H54 (cell line): ENCODE measurements at regions not wholly inside any gene's neighbourhood (a gene's known extent, or its start where the extent isn't known, plus 50 kb on each side); places are given as distances from the start of the nearest gene placed in this dataset.
"Not testable (repeated sequence)": the region's sequence is repeated elsewhere in the genome, so short reads cannot be mapped to it uniquely, and the experiment has no call there.

ENCODE experiments used
- DNase-seq: peaks from one replicate; pipeline ENCODE4 v3.0.0; 2011; ENCODE audit warnings: low spot score, mixed read lengths; ENCODE audit not compliant: insufficient read length
- FAIRE-seq: peaks from 3 replicates; lab custom pipeline; 2011; peaks lifted over from hg19 to GRCh38; lab: Jason Lieb, UNC
- POLR2A ChIP-seq: IDR thresholded peaks from 2 replicates; pipeline ENCODE4 v1.6.1; 2011; ENCODE audit warnings: low read depth, mild to moderate bottlenecking, low read length

DNA sequence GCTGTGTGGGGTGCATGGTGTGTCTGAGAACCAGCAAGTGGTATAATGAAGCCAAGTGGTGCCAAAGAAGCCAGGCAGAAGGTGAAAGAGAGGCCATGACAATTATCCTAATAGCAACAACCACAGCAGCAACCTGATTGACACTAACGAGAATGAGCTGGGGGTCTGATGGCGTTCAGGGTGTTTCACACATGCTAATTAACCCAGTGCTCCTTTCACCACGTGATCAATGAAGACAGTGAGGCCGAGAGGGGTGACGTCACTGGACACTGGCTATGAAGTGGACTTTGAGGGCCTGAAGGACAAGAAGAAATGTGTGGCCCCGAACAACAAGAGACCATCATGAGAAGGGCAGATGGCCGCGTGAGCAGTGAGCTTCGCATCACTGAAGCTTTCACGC, 364.4 kb upstream of the ID2 start:
- FAIRE-seq, result no peak
- no peak for TF ChIP-seq POLR2A
- no peak for DNase-seq

DNA sequence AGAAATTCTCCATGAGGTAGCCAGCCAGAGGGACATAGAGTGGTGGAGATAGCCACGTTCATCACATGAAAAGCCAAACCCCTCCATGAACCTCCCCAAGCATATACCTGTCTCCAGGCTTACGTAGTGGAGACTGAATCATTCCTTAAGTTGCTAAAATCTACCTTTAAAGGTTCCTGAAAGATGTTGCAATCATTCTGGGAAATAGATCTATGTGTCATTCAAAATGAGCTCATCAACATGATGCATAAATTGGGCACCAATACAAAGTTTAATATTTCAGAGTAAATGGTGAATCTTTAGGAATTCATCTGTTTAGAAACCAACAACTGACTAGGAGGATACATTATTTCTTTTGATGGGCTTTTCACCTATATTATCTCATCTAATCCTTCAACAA, 362.6 kb upstream of the ID2 start:
- DNase-seq, result no peak
- no peak for FAIRE-seq
- no peak for TF ChIP-seq POLR2A

DNA sequence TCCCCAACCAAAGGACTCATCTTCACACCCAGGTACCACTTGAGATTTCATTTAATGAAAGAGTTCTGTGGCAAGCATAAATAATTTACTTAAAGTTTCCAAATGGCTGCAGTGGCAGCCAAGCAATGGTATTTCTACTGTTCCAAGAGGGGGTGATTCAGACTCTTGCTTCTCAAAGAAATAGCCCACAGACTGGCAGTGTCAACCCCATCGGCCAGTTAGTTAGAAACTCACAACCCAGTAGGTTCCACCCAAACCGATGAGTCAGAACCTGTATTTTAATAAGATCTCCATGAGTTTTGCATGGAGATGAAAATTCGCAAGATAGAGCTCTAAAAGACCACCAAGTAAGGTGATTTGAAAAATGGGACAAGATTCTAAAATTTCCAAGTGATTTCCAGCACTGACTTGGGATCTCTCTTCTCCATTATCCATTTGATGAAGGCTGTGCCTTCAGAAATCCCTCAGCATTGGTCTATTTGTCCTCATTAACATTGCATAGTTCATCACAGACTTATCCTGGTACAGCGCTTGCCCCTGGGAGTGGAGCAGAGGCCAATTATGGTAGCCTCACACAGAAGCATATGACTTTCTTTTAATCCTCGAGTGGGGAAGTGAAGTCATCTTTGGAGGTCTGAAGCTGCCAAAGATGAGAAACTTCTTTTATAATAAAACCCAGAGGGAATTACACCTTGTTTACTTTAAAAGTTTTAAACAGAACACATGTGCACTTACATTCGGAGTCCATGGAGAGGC, 361.4 kb upstream of the ID2 start:
- no peak for TF ChIP-seq POLR2A
- FAIRE-seq (no peak), DNase-seq (no peak)

DNA sequence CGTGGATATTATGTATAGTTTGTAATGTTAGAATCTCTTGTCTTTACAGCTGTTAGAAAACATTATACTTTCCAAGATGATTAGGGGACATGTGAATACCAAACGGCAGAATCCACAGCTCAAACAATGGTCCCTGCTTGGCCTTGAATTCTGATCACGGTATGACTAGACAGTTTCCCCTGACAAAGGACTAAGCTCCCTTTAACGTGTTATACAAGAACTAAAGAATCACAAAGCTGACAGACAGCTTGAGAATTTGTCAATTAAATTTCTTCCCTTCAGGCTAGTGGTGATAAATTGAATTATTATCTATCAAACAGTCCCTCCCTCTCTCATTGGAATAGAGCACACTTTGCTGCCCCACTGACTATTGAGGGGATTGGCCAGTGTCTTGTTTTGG, 359.2 kb upstream of the ID2 start:
- no peak for TF ChIP-seq POLR2A

DNA sequence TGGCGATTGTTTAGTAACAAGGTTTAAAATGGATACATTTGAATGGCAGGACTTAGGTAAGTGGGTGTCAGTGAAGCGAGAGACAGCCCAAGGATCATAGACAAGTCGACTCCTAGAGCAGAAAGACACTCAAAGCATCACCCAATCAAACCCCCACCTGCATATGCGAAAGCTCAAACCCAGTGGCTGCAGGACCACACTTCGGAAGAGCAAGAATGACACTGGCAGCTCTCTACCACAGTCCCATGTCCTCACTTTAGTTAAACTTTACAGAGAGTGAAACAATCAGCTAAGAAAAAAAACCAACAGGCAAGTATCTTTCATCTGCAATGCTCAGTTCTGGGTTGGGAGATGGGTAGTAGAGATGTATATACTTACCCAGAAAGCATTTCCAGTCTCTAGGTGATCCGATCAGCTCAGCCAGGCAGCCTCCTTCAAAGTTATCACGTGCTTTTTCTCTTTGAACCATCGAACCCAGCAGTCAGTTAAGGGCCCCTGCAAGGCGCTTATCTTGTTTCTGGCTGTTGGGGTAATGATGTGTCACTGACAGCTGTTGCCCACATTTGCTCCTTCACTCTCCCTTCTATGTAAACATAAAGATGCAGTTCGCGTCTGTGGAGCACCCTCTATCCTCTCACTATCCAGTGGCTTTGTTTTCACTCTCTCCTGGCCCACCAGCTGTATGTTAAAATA, 357.5 kb upstream of the ID2 start:
- FAIRE-seq (no peak), DNase-seq (no peak)

More for the DNA sequence above, 359.2 kb upstream of the ID2 start:
- DNase-seq (no peak), FAIRE-seq (no peak)

DNA sequence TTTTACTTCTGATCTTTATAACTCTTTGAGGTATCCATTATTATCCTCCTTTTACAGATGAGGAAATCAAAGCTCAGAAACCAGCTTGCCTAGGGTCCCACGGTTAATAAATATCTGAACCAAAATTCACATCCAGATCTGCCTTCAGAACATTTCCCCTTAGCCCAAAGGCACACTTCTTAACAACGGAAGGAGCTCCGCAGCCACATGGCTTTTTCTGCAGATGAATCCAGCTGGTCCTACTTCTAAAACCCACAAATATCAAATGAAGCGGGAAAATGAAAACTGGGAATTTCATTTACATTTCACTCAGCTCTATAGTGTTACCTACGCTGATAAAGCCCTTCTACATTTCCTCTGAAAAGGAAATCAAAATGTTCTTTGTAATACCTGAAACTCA, 357.0 kb upstream of the ID2 start:
- no peak for DNase-seq
- no peak for FAIRE-seq
- no peak for TF ChIP-seq POLR2A

More for the DNA sequence above, 357.5 kb upstream of the ID2 start:
- TF ChIP-seq POLR2A, result no peak

DNA sequence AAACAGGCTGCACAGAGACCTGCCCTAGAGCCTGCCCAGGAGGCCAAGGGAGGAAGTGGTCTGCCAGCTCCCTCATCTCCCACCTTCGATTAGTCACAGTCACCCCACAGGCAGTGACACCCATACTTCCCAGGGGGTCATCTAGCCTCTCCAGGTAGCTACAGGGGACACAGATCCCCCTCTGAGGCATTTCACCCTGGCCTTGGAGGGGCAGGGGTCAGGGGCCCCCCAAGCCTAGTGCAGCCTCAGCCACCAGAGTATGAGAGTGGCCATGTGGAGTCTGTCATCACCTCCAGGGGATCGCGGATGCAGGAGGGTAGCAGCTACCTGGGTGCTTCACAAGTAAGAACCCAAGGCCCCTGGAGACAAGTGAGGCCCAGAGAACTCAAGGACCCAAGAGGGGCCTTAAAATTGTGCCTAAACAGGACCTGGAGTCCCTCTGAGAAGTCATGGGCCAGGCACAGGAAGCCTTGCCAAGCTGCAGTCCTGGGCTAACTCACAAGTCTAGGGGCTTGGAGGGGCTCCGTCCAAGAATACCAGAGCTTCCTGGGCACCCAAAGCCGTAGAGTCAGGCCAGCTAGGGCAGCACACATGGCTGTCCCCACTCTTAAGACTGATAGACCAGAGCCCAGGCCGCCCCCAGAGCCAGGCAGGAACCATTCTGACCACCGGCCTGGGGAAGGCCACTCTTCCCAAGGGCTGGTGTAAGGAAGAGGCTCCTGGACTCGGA, 354.3 kb upstream of the ID2 start:
- FAIRE-seq, result no peak
- no peak for DNase-seq
- TF ChIP-seq POLR2A, result no peak

DNA sequence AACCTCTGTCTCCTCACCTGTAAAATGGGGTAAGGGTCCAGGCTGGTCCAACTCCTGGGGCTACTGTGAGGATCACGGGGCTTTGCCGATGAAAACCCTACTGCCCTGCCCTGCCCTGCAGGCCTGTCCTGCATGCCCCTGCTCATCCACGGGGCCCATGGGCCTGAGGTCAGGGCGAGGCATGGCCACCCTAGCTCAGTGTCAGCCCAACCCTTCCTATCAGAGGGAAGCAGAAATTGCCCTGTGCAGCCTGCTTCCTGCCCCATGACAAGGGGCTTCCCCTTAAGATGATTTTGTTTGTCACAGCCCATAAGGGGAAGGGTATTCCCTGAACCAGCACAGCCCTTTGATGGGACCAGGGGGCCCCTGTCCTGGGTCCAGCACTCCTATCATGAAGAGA, 353.6 kb upstream of the ID2 start:
- FAIRE-seq (no peak), DNase-seq (no peak)
- TF ChIP-seq POLR2A, result no peak

DNA sequence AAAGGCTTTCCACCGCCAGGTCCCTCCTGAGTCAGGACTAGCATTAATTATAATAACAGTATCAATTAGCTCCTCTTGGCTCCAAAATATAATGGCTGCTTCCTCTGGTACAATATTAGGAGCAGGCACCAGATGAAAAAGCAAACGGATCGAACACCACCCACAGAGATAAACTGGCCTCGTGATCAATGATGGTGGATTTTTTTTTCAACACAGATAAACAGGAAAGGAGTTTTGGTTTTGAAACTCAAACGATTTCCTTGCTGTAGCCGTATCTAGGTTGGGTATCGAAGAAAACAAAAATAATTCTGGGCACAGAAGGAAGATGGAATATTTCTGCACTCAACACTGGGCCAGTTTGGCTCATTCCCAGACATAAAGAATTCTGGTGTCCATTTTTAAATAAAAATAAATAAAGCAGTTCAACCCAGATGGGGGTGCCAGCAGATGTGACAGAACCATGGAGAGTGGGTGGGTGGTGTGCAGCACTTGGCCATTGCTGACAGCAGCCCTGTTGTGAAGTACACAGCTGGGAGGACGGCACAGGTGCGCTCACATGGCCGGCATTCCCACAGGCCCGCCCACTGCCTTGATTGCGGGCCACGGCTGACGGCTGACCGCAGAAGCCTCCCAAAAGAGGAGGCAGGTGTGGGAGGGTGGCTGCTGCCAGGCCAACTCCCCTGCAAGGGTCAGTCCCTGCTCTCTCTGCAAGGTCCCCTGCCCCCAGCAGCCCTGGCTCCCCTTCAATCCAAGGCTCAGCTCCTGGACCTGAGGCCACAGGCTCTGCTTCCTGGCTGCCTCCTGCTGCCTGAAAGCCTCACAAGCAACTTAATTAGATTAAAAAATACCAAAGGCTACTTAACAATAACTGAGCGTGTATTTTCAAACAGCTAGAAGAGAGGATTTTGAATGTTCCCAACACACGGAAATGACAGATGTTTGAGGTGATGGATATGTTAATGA, 351.9 kb upstream of the ID2 start:
- TF ChIP-seq POLR2A, result no peak
- FAIRE-seq, result no peak
- DNase-seq, result no peak

DNA sequence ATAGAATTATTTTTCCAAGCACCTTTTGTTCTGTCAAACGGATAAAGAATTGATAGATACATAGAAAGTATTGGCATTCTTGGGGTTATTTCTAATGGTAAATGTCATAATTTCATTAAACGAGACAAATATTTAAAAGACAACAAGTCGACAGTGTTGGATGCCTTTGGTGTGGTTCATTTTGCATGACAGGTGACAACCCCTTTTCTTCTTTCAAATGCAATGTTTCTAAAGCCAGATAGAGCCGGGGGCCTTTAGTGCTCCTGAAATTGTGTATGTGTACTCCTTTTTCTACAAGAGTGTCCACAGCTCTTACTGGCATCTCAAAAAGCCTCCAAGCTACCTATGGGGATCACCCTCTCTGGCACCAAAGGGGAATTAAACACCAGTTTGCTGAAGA, 350.8 kb upstream of the ID2 start:
- TF ChIP-seq POLR2A, result no peak
- DNase-seq (no peak), FAIRE-seq (no peak)

DNA sequence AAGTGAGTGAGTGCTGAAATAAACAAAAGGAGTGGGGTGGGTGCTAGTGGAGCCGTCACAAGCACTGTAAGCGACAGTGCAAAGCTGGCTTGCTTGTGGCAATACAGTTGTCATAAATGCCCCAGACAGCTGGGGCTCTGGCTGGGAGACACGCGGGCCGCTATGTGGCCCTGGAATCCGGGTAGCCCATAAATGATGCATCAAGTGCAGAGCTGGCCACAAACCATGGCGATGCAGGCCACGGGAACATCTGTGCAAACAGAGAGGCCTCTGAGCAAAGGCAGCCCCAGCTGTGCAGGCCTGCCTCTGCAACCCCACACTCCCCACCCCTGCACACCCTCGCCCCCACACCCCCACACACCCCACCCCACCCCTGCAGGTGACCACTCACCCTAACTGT, 349.2 kb upstream of the ID2 start:
- TF ChIP-seq POLR2A, result no peak
- FAIRE-seq (no peak), DNase-seq (no peak)

DNA sequence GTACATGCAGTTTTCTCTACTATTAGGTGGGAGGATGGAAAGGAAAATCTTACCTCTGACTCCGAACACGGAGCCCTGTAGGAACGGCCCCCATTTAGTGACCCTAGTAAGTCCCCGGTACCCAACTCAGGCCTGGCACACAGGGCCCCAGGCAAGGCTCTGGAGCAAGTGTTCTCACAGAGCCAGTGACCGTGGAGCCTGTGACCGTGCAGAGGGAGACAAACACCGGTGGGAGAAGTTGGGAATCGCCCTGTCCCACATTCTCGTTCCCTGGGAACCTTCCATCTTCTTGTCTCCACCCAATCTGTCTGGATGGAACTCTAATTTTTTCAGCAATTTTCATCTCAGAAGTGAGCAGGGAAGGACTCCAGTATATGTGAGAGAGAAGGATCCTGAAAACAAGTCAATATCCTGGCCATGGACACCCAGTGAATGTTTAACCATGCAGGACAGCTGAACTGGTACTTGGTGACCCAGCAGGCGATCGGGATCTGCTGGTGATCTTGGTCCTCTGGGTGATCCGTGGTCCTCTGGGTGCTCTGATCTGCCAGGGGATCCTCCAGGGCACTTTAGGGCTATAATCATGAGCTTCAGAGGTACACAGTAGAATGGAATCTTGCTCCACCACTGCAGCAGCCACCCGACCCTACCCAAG, 348.6 kb upstream of the ID2 start:
- DNase-seq (no peak), FAIRE-seq (no peak)
- TF ChIP-seq POLR2A, result no peak

DNA sequence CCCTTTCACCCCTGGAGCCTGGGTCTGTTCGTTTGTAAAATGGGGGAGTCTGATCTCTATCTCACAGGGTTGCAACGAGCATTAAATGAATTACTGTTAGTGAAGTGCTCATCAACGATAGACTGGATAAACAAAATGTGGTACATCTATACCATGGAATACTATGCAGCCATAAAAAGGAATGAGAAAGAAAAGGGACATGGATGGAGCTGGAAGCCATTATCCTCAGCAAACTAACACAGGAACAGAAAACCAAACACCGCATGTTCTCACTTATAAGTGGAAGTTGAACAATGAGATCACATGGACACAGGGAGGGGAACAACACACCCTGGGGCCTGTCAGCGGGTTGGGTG, 348.0 kb upstream of the ID2 start:
- not testable (repeated sequence) for FAIRE-seq, DNase-seq

DNA sequence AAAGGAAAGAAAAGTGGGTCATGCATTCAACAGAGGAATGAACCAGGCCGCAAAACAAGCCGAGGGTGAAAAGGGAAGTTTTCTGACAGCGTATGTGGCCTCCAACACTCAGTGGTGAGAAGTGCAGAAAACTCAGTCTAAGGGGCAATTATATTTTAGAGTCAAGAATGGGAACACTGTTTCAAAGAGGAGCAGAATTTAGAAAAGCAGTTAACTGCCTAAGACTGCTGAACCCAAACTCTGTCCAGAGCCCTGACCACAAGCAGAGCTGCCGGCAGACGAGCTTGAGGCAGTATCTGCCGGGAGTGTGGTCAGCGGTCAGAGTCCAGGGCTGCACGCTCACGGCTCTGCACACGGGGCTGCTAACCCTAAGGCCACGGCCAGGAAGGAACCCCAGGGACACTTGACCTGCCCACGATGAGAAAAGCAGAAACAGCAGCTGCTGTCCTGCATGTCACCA, 347.0 kb upstream of the ID2 start:
- FAIRE-seq (no peak), DNase-seq (no peak)
- TF ChIP-seq POLR2A, result no peak
